ENCODE measurements at regions not wholly inside any gene's neighbourhood (a gene's known extent, or its start where the extent isn't known, plus 50 kb on each side); places are given as distances from the start of the nearest gene placed in this dataset.

DNA sequence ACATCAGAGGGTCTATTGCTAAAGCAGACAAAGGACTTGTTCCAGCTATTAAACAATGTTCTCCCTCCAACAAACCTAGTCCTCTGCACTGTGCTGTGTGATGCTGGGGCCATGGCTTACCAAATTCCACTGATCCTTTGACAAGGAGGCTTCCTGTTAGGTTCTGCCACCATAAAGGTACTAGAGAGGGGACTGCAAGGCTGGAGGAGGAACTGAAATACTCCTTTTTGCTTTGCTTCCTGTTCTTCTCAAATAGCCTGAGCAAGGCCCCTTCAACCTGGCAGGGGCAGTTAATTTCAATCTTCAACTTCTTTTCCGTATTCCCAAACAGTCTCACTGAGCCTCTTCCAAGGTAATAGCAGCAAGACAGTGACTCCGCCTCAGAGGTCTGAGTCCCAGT is 286.4 kb upstream of the IRAK1BP1 start:
- H2AFZ ChIP-seq (ENCODE audit: low read depth, low read length) = no peak overlapping the region
- no peaks in the 10 kb centered on the region for H3K4me1 ChIP-seq (replicated peaks in 1 of 2; ENCODE audit: control insufficient read depth in 2 of 2, insufficient read depth in 2 of 2, low read length in 2 of 2)
- H3K27me3 ChIP-seq (ENCODE audit: control insufficient read depth in 2 of 2, insufficient read depth in 2 of 2, low read length in 2 of 2) = no peaks in the 10 kb centered on the region
- no peaks in the 10 kb centered on the region for H3K36me3 ChIP-seq (ENCODE audit: control insufficient read depth, insufficient read depth, low read length)
- TF ChIP-seq ASH1L (IDR thresholded peaks at IDR 0.05; ENCODE audit: borderline replicate concordance, low read depth, partially characterized antibody) (no peak), XRCC4 (IDR thresholded peaks at IDR 0.05; ENCODE audit: extremely low read depth, insufficient read depth, insufficient read length) (no peak), CBX5 (IDR thresholded peaks at IDR 0.05; ENCODE audit: borderline replicate concordance, low read depth) (no peak)
- ChIA-PET POLR2A (no interaction called here), CTCF (ENCODE audit: low intra/inter-chr PET ratio) (no interaction called here)
- no peaks in the 10 kb centered on the region for H4K20me1 ChIP-seq (replicated peaks; ENCODE audit: control insufficient read depth, insufficient read depth, low read length)
- no peak overlapping the region for H3K4me3 ChIP-seq
- ATAC-seq (no peak), DNase-seq (ENCODE audit: extremely low read depth in 1 of 4, low spot score in 3 of 4) (no peak), FAIRE-seq (no peak)
- no peaks in the 10 kb centered on the region for H3K9me1 ChIP-seq (ENCODE audit: control insufficient read depth, insufficient read depth, low read length)
- H3K27ac ChIP-seq (ENCODE audit: extremely low read depth, low read depth, low read length) = no peak overlapping the region
- BruUV-seq (replicated peaks) = no TSS peak
- WGBS (ENCODE audit: insufficient coverage, low coverage, missing lambda C conversion rate) = 0% methylated on average over 2 of the region's 2 CpGs
- no peak overlapping the region for H3K4me2 ChIP-seq (ENCODE audit: insufficient read depth, low read length)
- H3K9me3 ChIP-seq (replicated peaks; ENCODE audit: control insufficient read depth, insufficient read depth, low read depth, low read length) = no peaks in the 10 kb centered on the region
- intact Hi-C loops (cut with micrococcal nuclease) (no loop called here), in situ Hi-C loops (cut with MboI) (no loop called here)
- no peaks in the 10 kb centered on the region for H3K79me2 ChIP-seq (ENCODE audit: control insufficient read depth, insufficient read depth, low read length)
- no peak overlapping the region for H3K9ac ChIP-seq (ENCODE audit: insufficient read depth in 1 of 2, low read depth in 2 of 2, low read length in 2 of 2)

DNA sequence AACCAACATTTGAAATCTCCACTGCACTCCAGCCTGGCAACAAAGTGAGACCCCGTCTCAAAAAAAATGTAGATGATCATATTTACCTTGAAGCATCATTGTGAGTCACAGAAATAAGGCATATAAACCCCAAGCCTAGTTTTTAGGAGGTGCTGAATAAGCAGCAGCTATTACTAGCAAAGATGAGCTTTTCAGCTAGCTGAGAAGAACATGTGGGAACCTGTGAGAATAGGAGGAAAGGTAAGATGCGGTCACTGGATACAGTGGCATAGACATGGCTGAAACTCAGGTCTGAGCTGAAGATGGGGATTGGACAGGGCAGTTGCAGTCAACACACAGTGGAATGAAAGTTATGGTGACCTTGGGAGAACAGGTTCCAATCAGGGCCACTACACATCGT is 284.3 kb upstream of the IRAK1BP1 start:
- Histone ChIP-seq H3K27ac (ENCODE audit: extremely low read depth, low read depth, low read length) (no peak overlapping the region), H3K4me3 (no peak overlapping the region), H3K9me3 (replicated peaks; ENCODE audit: control insufficient read depth, insufficient read depth, low read depth, low read length) (no peaks in the 10 kb centered on the region), H3K27me3 (ENCODE audit: control insufficient read depth in 2 of 2, insufficient read depth in 2 of 2, low read length in 2 of 2) (no peaks in the 10 kb centered on the region), H2AFZ (ENCODE audit: low read depth, low read length) (no peak overlapping the region), H3K36me3 (ENCODE audit: control insufficient read depth, insufficient read depth, low read length) (no peaks in the 10 kb centered on the region), H4K20me1 (replicated peaks; ENCODE audit: control insufficient read depth, insufficient read depth, low read length) (no peaks in the 10 kb centered on the region), H3K4me2 (ENCODE audit: insufficient read depth, low read length) (no peak overlapping the region), H3K9me1 (ENCODE audit: control insufficient read depth, insufficient read depth, low read length) (no peaks in the 10 kb centered on the region), H3K4me1 (replicated peaks in 1 of 2; ENCODE audit: control insufficient read depth in 2 of 2, insufficient read depth in 2 of 2, low read length in 2 of 2) (no peaks in the 10 kb centered on the region), H3K79me2 (ENCODE audit: control insufficient read depth, insufficient read depth, low read length) (no peaks in the 10 kb centered on the region), H3K9ac (ENCODE audit: insufficient read depth in 1 of 2, low read depth in 2 of 2, low read length in 2 of 2) (no peak overlapping the region)
- POLR2A ChIA-PET = no interaction called here
- 3% methylated on average over 3 of the region's 3 CpGs for WGBS (ENCODE audit: insufficient coverage, low coverage, missing lambda C conversion rate)
- FAIRE-seq = no peak
- intact Hi-C loops (cut with micrococcal nuclease) (no loop called here), in situ Hi-C loops (cut with MboI) (no loop called here)
- no peak for DNase-seq (ENCODE audit: extremely low read depth in 1 of 4, low spot score in 3 of 4)
- ATAC-seq = no peak
- CTCF ChIA-PET (ENCODE audit: low intra/inter-chr PET ratio) = no interaction called here
- BruUV-seq (replicated peaks) = no TSS peak
- no peak for TF ChIP-seq KDM5B (IDR thresholded peaks at IDR 0.05; ENCODE audit: insufficient replicate concordance, low read depth, low read length)
- TF ChIP-seq HDAC8 (tag; IDR thresholded peaks at IDR 0.05) = no peak
- TF ChIP-seq SAFB2 (IDR thresholded peaks at IDR 0.05; ENCODE audit: borderline replicate concordance, low read depth, low read length, severe bottlenecking) = no peak
- TF ChIP-seq, protein P1, sequence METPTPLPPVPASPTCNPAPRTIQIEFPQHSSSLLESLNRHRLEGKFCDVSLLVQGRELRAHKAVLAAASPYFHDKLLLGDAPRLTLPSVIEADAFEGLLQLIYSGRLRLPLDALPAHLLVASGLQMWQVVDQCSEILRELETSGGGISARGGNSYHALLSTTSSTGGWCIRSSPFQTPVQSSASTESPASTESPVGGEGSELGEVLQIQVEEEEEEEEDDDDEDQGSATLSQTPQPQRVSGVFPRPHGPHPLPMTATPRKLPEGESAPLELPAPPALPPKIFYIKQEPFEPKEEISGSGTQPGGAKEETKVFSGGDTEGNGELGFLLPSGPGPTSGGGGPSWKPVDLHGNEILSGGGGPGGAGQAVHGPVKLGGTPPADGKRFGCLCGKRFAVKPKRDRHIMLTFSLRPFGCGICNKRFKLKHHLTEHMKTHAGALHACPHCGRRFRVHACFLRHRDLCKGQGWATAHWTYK (CRISPR knock-in tag; IDR thresholded peaks at IDR 0.05) = no peak
- no peak for TF ChIP-seq ZNF561 (CRISPR knock-in tag; conservative IDR thresholded peaks at IDR 0.05)
- TF ChIP-seq CCAR2 (IDR thresholded peaks at IDR 0.05; ENCODE audit: low read depth, low read length) = no peak
- TF ChIP-seq FUS (optimal IDR thresholded peaks at IDR 0.05; ENCODE audit: low read depth, low read length) = no peak
- no peak for TF ChIP-seq HDAC3 (IDR thresholded peaks at IDR 0.05; ENCODE audit: borderline replicate concordance, partially characterized antibody)
- no peak for TF ChIP-seq HMG20A (CRISPR knock-in tag; conservative IDR thresholded peaks at IDR 0.05)
- no peak for TF ChIP-seq MCM2 (IDR thresholded peaks at IDR 0.05; ENCODE audit: low read depth)
- TF ChIP-seq TSC22D4 (tag; IDR thresholded peaks at IDR 0.05) = no peak
- TF ChIP-seq MECOM (CRISPR knock-in tag; IDR thresholded peaks at IDR 0.05) = no peak
- no peak for TF ChIP-seq DNMT1 (IDR thresholded peaks at IDR 0.05)

Data from K562 (cell line).